Hepatocyte (in vitro differentiated cells): ENCODE measurements at regions not wholly inside any gene's neighbourhood (a gene's known extent, or its start where the extent isn't known, plus 50 kb on each side); places are given as distances from the start of the nearest gene placed in this dataset.

ENCODE experiments used
- CTCF ChIP-seq: fragments of 200-600 bp; sonication (generic); IDR thresholded peaks from 2 replicates; pipeline ENCODE4 v1.5.1; 2016; ENCODE audit warnings: antibody characterized with exemption, mild to moderate bottlenecking; ENCODE audit not compliant: poor library complexity
- EZH2 ChIP-seq: fragments of 200-600 bp; sonication (generic); IDR thresholded peaks from 2 replicates; pipeline ENCODE4 v1.6.1; 2016; ENCODE audit warnings: antibody characterized with exemption, mild to moderate bottlenecking, borderline replicate concordance

DNA sequence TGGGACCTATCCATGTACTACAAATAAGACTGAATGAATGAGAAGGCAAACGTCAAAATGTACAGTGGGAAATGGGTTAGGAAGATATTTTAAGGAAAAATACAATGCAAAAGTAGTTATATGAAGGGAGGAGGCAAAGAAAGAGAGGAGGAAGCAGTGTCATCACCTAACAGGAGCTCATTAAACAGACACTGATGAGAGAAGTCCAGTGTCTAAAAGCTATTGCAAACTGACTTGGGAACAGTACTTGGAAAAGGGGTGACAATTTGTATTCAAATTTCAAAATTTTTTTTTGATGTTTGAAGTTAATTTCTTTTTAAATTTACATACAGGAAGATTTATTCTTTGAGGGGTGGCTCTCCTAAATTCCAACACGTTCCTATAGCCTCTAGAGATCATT is 143.5 kb upstream of the NOX3 start:
- TF ChIP-seq CTCF, result no peak
- no peak for TF ChIP-seq EZH2
